ENCODE measurements at regions not wholly inside any gene's neighbourhood (a gene's known extent, or its start where the extent isn't known, plus 50 kb on each side); places are given as distances from the start of the nearest gene placed in this dataset.

- no peaks in the 10 kb centered on the region for H3K27me3 ChIP-seq (ENCODE audit: low read depth)
- H3K4me3 ChIP-seq: no peak overlapping the region
- H3K9me3 ChIP-seq (replicated peaks): no peaks in the 10 kb centered on the region
- intact Hi-C loops (cut with micrococcal nuclease): no loop called here
- H3K4me1 ChIP-seq: no peaks in the 10 kb centered on the region
- TF ChIP-seq CTCF (IDR thresholded peaks at IDR 0.05; ENCODE audit: borderline replicate concordance): no peak
- DNase-seq: no peak
- no peak overlapping the region for H3K27ac ChIP-seq (replicated peaks)
- H3K36me3 ChIP-seq: no peaks in the 10 kb centered on the region
Measured at GRCh38 chr2:155696571-155696970, 636.0 kb downstream of the NR4A2 start.

- Histone ChIP-seq H3K27ac (replicated peaks) (no peak overlapping the region), H3K4me1 (no peaks in the 10 kb centered on the region), H3K27me3 (ENCODE audit: low read depth) (no peaks in the 10 kb centered on the region), H3K36me3 (no peaks in the 10 kb centered on the region), H3K4me3 (no peak overlapping the region), H3K9me3 (replicated peaks) (no peaks in the 10 kb centered on the region)
- intact Hi-C loops (cut with micrococcal nuclease): no loop called here
- TF ChIP-seq CTCF (IDR thresholded peaks at IDR 0.05; ENCODE audit: borderline replicate concordance): no peak
- no peak for DNase-seq
Measured at GRCh38 chr2:155695505-155695904, 637.0 kb downstream of the NR4A2 start.

GRCh38 chr2:155692856-155693255, 639.7 kb downstream of the NR4A2 start:
- Histone ChIP-seq H3K4me3 (no peak overlapping the region), H3K9me3 (replicated peaks) (no peaks in the 10 kb centered on the region), H3K4me1 (no peaks in the 10 kb centered on the region), H3K36me3 (no peaks in the 10 kb centered on the region), H3K27ac (replicated peaks) (no peak overlapping the region), H3K27me3 (ENCODE audit: low read depth) (no peaks in the 10 kb centered on the region)
- intact Hi-C loops (cut with micrococcal nuclease): no loop called here
- DNase-seq: no peak
- TF ChIP-seq CTCF (IDR thresholded peaks at IDR 0.05; ENCODE audit: borderline replicate concordance): no peak

- no peak for DNase-seq
- TF ChIP-seq CTCF (IDR thresholded peaks at IDR 0.05; ENCODE audit: borderline replicate concordance): no peak
- H3K4me1 ChIP-seq: no peaks in the 10 kb centered on the region
- no peak overlapping the region for H3K4me3 ChIP-seq
- no peaks in the 10 kb centered on the region for H3K27me3 ChIP-seq (ENCODE audit: low read depth)
- no peaks in the 10 kb centered on the region for H3K9me3 ChIP-seq (replicated peaks)
- intact Hi-C loops (cut with micrococcal nuclease): no loop called here
- H3K27ac ChIP-seq (replicated peaks): no peak overlapping the region
- no peaks in the 10 kb centered on the region for H3K36me3 ChIP-seq
Measured at GRCh38 chr2:155692106-155692505, 640.4 kb downstream of the NR4A2 start.

- DNase-seq: no peak
- H3K36me3 ChIP-seq: no peaks in the 10 kb centered on the region
- H3K9me3 ChIP-seq (replicated peaks): no peaks in the 10 kb centered on the region
- no peak for TF ChIP-seq CTCF (IDR thresholded peaks at IDR 0.05; ENCODE audit: borderline replicate concordance)
- intact Hi-C loops (cut with micrococcal nuclease): no loop called here
- H3K4me3 ChIP-seq: no peak overlapping the region
- H3K4me1 ChIP-seq: no peaks in the 10 kb centered on the region
- no peak overlapping the region for H3K27ac ChIP-seq (replicated peaks)
- H3K27me3 ChIP-seq (ENCODE audit: low read depth): no peaks in the 10 kb centered on the region
Measured at GRCh38 chr2:155690785-155691184, 641.7 kb downstream of the NR4A2 start.

- H3K4me1 ChIP-seq: no peaks in the 10 kb centered on the region
- intact Hi-C loops (cut with micrococcal nuclease): no loop called here
- TF ChIP-seq CTCF (IDR thresholded peaks at IDR 0.05; ENCODE audit: borderline replicate concordance): no peak
Measured at GRCh38 chr2:155689791-155690190, 642.7 kb downstream of the NR4A2 start.

More at GRCh38 chr2:155689791-155690190, 642.7 kb downstream of the NR4A2 start:
- Histone ChIP-seq H3K4me3 (no peak overlapping the region), H3K36me3 (no peaks in the 10 kb centered on the region), H3K27ac (replicated peaks) (no peak overlapping the region), H3K9me3 (replicated peaks) (no peaks in the 10 kb centered on the region), H3K27me3 (ENCODE audit: low read depth) (no peaks in the 10 kb centered on the region)
- no peak for DNase-seq

Measured in left ventricle myocardium inferior (tissue), 1 donor.